OCI-LY7 (cell line): ENCODE measurements at regions not wholly inside any gene's neighbourhood (a gene's known extent, or its start where the extent isn't known, plus 50 kb on each side); places are given as distances from the start of the nearest gene placed in this dataset.

Experiments used
- BruUV-seq: library from RNA; stranded (reverse); fragments of 400-500 nt; replicated peaks from 2 replicates; lab custom pipeline; 2021; lab: Mats Ljungman, UMichigan
- CTCF ChIA-PET: fragments of 300-600 bp; sonication (Branson Sonifier 250); formaldehyde crosslinking; loops from one replicate; lab custom pipeline; 2022; ENCODE audit warnings: antibody characterized with exemption; ENCODE audit not compliant: unreplicated experiment; lab: Charles Lee
- POLR2A ChIA-PET: fragments of 300-600 bp; sonication (Branson Sonifier 250); formaldehyde crosslinking; loops from one replicate; lab custom pipeline; 2022; ENCODE audit warnings: antibody characterized with exemption; lab: Charles Lee
- DNase-seq: peaks from one replicate; pipeline ENCODE4 v3.0.0-alpha.2; 2015; ENCODE audit warnings: low spot score
- H2AFZ ChIP-seq: fragments of 200-600 bp; sonication (generic), shearing (Covaris generic); 2 replicates; pipeline ENCODE4 v1.6.1; 2014; ENCODE audit warnings: mild to moderate bottlenecking, antibody characterized with exemption, low read length, moderate library complexity
- H3K27ac ChIP-seq: fragments of 200-600 bp; sonication (generic); 2 replicates; pipeline ENCODE4 v1.5.1; 2014; ENCODE audit warnings: mixed run types, low read depth, mild to moderate bottlenecking, moderate library complexity, low read length, inconsistent platforms; ENCODE audit not compliant: poor library complexity, severe bottlenecking
- H3K36me3 ChIP-seq: fragments of 200-600 bp; sonication (generic); 2 replicates; pipeline ENCODE4 v1.6.1; 2014; ENCODE audit warnings: mild to moderate bottlenecking, antibody characterized with exemption, low read length, moderate library complexity, mixed read lengths; ENCODE audit not compliant: insufficient read depth
- H3K4me1 ChIP-seq: fragments of 200-600 bp; sonication (generic); 2 replicates; pipeline ENCODE4 v1.5.1; 2014; ENCODE audit warnings: mild to moderate bottlenecking, low read length; ENCODE audit not compliant: insufficient read depth, poor library complexity, severe bottlenecking
- H3K4me2 ChIP-seq: fragments of 200-600 bp; sonication (generic); 2 replicates; pipeline ENCODE4 v1.6.1; 2014; ENCODE audit warnings: mild to moderate bottlenecking, low read length
- H3K4me3 ChIP-seq: fragments of 200-600 bp; sonication (generic); 2 replicates; pipeline ENCODE4 v1.5.1; 2014; ENCODE audit warnings: mild to moderate bottlenecking, low read depth, low read length; ENCODE audit not compliant: poor library complexity, severe bottlenecking
- H3K79me2 ChIP-seq: fragments of 200-600 bp; sonication (generic); 2 replicates; pipeline ENCODE4 v1.6.1; 2016; ENCODE audit warnings: low read depth, mild to moderate bottlenecking, low read length, moderate library complexity, mixed read lengths; ENCODE audit not compliant: insufficient read depth
- H3K9me2 ChIP-seq: fragments of 200-600 bp; sonication (generic); 2 replicates; pipeline ENCODE4 v1.6.1; 2016; ENCODE audit warnings: mild to moderate bottlenecking, low read length, mixed read lengths; ENCODE audit not compliant: insufficient read depth
- H3K9me3 ChIP-seq: fragments of 200-600 bp; sonication (generic); 2 replicates; pipeline ENCODE4 v1.6.1; 2014; ENCODE audit warnings: mild to moderate bottlenecking, mixed run types, low read length, mixed read lengths
- H4K20me1 ChIP-seq: fragments of 200-600 bp; sonication (generic); 2 replicates; pipeline ENCODE4 v1.6.1; 2014; ENCODE audit warnings: mild to moderate bottlenecking, antibody characterized with exemption, low read length, moderate library complexity, mixed read lengths; ENCODE audit not compliant: insufficient read depth
- CTCF ChIP-seq: fragments of 200-600 bp; sonication (generic); conservative IDR thresholded peaks from 2 replicates; pipeline ENCODE4 v1.5.1; 2014; ENCODE audit warnings: mild to moderate bottlenecking, antibody characterized with exemption, low read length, moderate library complexity, mixed read lengths
- EZH2phosphoT487 ChIP-seq: fragments of 200-600 bp; sonication (generic); IDR thresholded peaks from 2 replicates; pipeline ENCODE4 v1.6.1; 2018; ENCODE audit warnings: low read depth, borderline replicate concordance, mild to moderate bottlenecking, mixed run types, antibody characterized with exemption, low read length, moderate library complexity, mixed read lengths
- intact Hi-C: fragments of 100-400 bp; cut with micrococcal nuclease; formaldehyde crosslinking; loops from one replicate; pipeline ENCODE4 v1.10.0; 2022; ENCODE audit not compliant: unreplicated experiment

DNA sequence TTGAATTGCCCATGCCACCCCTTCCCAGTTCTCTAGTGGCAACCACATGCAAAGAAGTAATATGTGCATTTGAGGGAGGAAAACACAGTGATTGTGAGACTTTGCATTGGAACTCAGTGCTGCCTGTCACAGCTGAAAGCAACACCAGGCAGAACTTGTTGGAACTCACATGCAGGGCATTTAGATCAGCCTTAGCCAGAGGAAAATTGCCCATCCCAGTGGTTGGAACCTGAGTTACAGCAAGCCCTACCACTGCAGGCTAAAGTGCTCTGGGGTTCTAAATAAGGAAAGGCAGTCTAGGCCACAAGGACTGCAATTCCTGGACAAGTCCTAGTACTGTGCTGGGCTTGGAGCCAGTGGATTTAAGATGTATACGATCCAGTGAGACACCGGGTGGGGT lies 245.3 kb upstream of the UFL1 start:
- CTCF ChIA-PET, result no interaction called here
- BruUV-seq, result no TSS peak

DNA sequence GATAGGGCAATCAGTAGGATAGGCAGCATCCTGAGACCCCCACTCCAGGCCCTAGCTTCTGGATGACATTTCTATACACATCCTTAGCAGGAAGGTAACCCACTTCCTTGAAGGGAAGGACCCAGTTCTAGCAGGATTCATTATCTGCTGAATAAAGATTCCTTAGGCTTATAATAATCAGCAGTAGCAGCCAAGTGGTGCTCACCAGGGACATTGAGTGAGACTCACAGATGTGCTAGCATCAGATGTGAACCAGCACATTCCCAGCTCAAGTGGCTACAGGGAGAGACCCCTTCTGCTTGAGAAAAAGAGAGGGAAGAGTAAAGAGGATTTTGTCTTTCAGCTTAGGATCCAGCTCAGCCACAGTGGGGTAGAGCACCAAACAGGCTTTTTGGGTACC lies 244.8 kb upstream of the UFL1 start:
- Histone ChIP-seq H2AFZ (no peak overlapping the region), H3K27ac (no peak overlapping the region), H3K4me1 (no peaks in the 10 kb centered on the region), H4K20me1 (no peaks in the 10 kb centered on the region), H3K4me2 (no peak overlapping the region), H3K9me2 (no peaks in the 10 kb centered on the region), H3K79me2 (no peaks in the 10 kb centered on the region), H3K36me3 (no peaks in the 10 kb centered on the region), H3K4me3 (no peak overlapping the region), H3K9me3 (no peaks in the 10 kb centered on the region)
- no peak for DNase-seq
- intact Hi-C loops, result no loop called here
- BruUV-seq, result no TSS peak
- no peak for TF ChIP-seq CTCF
- TF ChIP-seq EZH2phosphoT487, result no peak
- POLR2A ChIA-PET, result no interaction called here
- CTCF ChIA-PET, result no interaction called here

More for the DNA sequence above, 245.3 kb upstream of the UFL1 start:
- Histone ChIP-seq H3K4me2 (no peak overlapping the region), H2AFZ (no peak overlapping the region), H3K27ac (no peak overlapping the region), H3K4me1 (no peaks in the 10 kb centered on the region), H3K79me2 (no peaks in the 10 kb centered on the region), H3K9me2 (no peaks in the 10 kb centered on the region), H4K20me1 (no peaks in the 10 kb centered on the region), H3K9me3 (no peaks in the 10 kb centered on the region), H3K4me3 (no peak overlapping the region), H3K36me3 (no peaks in the 10 kb centered on the region)
- POLR2A ChIA-PET, result no interaction called here
- intact Hi-C loops, result no loop called here
- no peak for DNase-seq
- TF ChIP-seq CTCF, result no peak
- TF ChIP-seq EZH2phosphoT487, result no peak

- H3K4me1 ChIP-seq, result no peaks in the 10 kb centered on the region
- no peak overlapping the region for H3K27ac ChIP-seq
- no peak overlapping the region for H3K4me3 ChIP-seq
- CTCF ChIA-PET, result no interaction called here
- H3K9me2 ChIP-seq, result no peaks in the 10 kb centered on the region
- POLR2A ChIA-PET, result interaction anchor here (2.5 kb wide), 1 partner anchor 9 kb away, joined by 8 read pairs; no protein-coding TSS in a partner anchor
- no peaks in the 10 kb centered on the region for H3K9me3 ChIP-seq
- no peak overlapping the region for H3K4me2 ChIP-seq
- H4K20me1 ChIP-seq, result no peaks in the 10 kb centered on the region
- intact Hi-C loops, result no loop called here
- H2AFZ ChIP-seq, result no peak overlapping the region
- no peaks in the 10 kb centered on the region for H3K79me2 ChIP-seq
- H3K36me3 ChIP-seq, result no peaks in the 10 kb centered on the region
- no peak for DNase-seq
- TF ChIP-seq CTCF, result no peak
- TF ChIP-seq EZH2phosphoT487, result no peak
- no TSS peak for BruUV-seq
Observed at GRCh38 chr6:96279084-96279483, 242.5 kb upstream of the UFL1 start.
